NCI-H774 (cell line): ENCODE measurements at regions not wholly inside any gene's neighbourhood (a gene's known extent, or its start where the extent isn't known, plus 50 kb on each side); places are given as distances from the start of the nearest gene placed in this dataset.

Experiments
- DNase-seq: peaks from one replicate; lab custom pipeline; 2025; lab: John Stamatoyannopoulos, UW

DNA sequence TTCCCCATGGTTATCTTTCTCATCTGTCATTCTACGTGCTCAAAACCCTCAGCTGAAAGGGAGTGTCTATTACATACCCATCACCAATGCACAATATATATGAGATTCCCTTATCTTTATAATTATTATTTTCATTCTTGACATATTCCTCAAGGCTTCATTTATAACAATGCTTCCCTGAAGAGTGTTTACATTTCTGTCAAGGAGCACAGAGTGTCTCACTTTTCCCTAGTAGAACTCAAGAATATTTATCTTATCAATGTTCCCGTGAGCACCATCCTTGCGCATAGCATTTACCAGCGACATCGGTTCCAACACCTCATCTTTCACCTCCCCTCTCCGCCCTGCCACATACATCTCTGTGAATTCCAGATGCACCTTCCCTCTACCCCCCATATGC, 250.6 kb downstream of the PLA2G4A start:
- no peak for DNase-seq

DNA sequence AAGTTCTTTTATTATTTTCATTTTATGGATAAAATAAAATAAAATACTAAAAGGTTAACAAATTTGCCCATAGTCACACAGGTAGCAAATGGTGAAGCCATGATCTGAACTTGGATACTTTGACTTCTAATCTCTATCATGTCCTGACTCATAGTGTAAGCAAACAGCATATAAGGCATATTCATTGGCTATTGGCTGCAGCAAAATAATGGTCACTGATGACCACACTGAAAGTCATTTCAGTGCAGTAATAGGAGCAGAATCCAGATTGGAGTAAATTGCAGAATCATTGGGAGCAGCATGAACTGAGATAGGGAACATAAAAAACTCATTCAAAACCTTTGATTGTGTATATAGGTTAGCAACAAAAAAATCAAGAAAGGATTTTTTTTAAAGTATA, 262.9 kb downstream of the PLA2G4A start:
- no peak for DNase-seq

DNA sequence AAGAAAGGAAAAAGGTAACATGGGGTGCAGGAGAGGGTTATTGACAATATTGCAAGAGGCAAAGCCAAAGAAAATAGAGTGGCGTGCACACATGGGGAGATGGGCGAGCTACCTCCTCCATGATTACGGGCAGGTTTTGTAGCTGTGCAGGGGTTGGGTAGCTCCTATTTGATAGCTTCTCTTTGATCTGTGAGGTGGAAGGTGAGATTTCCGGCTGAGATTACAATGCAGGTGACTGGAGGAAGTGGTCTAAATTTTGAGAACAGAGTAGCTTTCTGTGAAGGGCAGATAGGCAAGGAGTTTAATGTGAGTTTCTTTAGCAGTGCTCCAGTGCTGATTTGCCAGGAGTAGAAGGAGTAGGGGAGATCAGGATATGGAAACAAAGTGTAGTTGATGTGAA, 263.4 kb downstream of the PLA2G4A start:
- DNase-seq: no peak

- no peak for DNase-seq
Observed at GRCh38 chr1:187096689-187097088, 267.9 kb downstream of the PLA2G4A start.

DNA sequence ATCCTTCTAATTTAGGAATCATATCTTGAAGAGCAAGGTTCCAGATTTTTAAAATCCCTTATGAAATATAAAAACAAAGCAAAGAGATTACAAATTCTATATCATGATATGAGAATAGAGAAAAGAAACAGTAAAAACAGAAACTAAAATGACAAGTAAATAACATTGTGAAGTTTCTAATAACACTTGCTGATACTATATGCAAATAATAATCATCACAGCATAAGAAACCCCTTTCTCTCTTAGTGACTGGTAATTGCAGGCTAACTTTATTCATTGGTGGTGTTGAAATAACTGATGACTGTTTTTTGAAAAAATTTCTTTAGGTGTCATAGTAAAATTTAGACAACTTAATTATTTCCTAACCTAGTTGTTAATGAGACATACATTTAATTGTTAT, 281.6 kb downstream of the PLA2G4A start:
- DNase-seq: no peak

DNA sequence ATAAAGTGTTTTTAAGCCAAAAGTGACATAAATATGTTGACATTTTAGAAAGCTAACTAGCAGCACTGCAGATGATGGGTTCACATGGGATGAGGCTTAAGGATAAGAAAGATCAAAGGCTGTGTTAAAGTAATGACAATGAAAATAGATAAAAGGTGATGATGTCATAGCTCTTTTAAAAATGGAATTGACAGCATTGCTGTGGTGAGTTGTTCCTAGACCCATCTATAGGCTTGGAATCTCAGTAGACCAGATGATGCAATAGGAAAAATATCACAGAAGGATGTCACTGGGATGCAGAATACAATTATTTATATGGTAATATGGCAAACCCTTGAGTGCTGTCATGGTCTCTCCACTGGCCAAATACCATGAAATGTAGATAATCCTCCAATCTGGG, 286.0 kb downstream of the PLA2G4A start:
- no peak for DNase-seq

DNA sequence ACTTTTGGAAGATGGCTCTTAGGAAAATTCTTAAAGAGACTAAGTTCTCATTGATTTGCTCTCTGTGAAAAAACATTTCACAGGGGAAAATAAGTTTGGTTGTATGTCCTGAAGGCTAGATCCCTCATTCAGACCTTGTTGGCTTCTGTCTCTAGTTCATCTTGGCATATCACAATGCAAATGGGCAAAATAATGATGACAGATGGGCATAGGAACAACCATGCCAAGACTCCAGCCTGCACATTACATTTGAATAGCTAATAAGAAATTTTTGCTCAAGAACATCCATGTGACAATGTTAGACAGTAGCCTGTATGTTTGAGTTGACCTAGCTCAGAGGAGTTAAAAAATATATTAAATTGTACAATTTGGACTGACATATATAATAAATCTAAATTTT, 292.9 kb downstream of the PLA2G4A start:
- DNase-seq: no peak

GRCh38 chr1:187122566-187122965, 293.8 kb downstream of the PLA2G4A start:
- DNase-seq: no peak

DNA sequence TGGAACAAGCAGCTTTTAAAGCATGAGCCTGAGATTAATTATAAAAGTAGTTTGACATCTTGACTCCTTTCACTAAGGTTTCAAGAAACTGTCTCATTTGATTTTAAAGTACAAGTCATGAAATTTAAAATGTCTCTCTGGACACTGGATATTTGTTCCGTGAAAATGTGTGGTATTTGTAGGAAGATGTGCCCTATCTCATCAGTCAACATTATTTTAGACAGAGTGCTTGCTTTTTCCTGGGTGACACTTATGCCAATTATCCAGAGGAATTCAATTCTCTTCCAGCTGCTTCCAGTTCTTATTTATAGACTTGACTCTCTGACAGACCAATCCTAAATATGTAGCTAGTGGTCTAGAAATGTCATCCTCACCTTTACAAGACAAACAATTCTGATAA, 300.4 kb downstream of the PLA2G4A start:
- DNase-seq: no peak

GRCh38 chr1:187143783-187144182, 315.0 kb downstream of the PLA2G4A start:
- no peak for DNase-seq

- no peak for DNase-seq
Observed at GRCh38 chr1:187146388-187146787, 317.6 kb downstream of the PLA2G4A start.

GRCh38 chr1:187151555-187151954, 322.8 kb downstream of the PLA2G4A start:
- no peak for DNase-seq

DNA sequence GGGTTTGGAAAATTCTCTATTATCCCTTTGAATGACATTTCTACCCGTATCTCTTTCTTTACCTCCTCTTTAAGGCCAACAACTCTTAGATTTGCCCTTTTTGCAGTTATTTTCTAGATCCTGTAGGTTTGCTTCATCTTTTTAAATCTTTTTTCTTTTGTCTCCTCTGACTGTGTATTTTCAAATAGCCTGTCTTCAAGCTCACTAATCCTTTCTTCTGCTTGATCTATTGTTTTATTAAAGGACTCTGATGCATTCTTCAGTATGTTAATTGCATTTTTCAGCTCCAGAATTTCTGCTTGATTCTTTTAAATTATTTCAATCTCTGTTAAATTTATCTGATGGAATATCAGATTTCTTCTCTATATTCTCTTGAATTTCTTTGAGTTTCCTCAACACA, 324.3 kb downstream of the PLA2G4A start:
- DNase-seq: no peak

GRCh38 chr1:187157115-187157514, 328.4 kb downstream of the PLA2G4A start:
- DNase-seq: no peak

DNA sequence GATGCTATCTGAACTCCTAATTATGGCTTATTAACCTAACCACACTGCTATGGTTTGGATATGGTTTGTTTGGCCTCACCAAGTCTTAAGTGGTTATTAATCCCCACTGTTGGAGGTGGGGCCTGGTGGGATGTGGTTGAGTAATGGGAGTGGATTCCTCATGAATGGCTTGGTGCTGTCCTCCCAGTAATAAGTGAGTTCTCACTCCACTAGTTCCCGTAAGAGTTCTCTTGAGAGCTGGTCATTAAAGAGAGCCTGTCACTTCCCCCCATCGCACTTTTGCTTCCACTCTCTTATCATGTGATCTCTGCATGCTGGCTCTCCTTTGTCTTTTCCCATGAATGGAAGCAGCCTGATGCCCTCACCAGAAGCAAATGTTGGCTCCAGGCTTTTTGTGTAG, 328.8 kb downstream of the PLA2G4A start:
- DNase-seq: no peak

DNA sequence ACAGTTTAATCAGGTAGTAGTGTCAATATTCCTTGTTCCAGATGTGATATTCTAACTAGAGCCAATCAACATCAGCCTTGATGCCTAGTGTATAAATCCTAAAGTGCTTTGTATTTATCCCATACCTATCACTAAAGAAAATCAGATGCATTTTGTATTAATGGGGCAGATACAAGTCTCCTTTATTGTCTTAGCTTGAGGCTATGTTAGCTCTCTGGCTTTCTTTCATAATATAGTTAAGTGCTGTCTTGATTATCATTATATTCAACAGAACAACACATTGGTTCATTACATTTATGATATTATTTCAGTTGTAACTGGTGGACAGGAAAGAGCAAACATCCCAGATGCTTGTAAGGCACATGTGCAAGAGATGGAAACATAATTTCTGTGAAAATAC, 338.8 kb downstream of the PLA2G4A start:
- no peak for DNase-seq

GRCh38 chr1:187168297-187168696, 339.5 kb downstream of the PLA2G4A start:
- DNase-seq: no peak

GRCh38 chr1:187185389-187185788, 356.6 kb downstream of the PLA2G4A start:
- DNase-seq: no peak

- no peak for DNase-seq
Observed at GRCh38 chr1:187197685-187198084, 368.9 kb downstream of the PLA2G4A start.

DNA sequence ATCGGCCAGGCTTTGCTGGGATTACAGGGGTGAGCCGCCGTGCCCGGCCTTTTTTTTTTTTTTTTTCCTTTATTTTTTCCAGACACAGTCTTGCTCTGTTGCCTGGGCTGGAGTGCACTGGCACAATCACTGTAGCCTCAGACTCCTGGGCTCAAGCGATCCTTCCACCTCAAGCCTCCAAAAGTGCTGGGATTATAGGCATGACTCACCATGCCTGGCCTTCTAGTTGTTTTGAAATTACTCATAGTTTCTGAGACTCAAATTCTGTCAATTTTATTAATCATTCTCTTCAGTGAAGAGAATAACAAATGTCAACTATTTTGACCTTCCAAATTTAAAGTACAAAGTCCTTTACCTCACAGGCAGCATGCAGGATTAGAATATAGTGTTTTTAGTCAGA, 374.5 kb downstream of the PLA2G4A start:
- no peak for DNase-seq

GRCh38 chr1:187212377-187212776, 383.6 kb downstream of the PLA2G4A start:
- DNase-seq: no peak

GRCh38 chr1:187226396-187226795, 397.6 kb downstream of the PLA2G4A start:
- no peak for DNase-seq

DNA sequence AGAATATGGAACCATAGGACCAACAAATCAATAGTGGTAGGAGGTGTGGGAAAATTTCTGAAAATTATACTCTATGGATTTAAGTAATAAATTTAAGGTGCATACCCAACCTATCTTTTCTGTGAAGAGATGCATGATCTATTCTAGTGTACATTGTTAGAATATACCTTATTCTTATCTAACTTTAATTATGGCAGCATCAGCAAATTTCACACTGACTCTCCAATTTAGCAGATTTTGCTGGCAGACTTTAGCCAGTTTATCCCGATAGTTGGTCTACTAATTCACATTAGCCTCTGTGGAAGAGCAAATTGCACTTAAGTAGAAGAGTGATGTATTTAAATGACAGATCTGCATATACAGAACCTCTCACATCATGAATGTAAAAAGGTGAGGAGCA, 400.0 kb downstream of the PLA2G4A start:
- DNase-seq: no peak

DNA sequence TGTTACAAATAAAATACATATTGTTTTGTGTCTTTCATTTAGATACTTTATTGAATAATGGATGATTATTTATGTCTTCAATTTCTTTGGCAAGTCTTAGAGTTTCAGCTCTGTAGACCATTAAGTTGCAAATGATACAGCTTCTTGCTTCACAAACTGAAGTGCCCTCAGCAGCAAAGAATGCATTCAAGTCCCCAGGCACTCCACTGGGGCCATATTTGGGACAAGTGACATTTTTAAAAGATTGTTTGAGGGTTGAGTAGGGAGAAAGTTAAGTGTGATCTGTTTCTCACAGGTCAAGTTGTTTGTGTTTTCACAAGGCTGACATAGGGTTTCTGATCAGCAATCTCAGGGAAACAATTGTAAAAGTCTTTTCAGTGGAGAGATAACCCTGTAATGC, 400.7 kb downstream of the PLA2G4A start:
- no peak for DNase-seq

GRCh38 chr1:187234706-187235105, 406.0 kb downstream of the PLA2G4A start:
- no peak for DNase-seq
